ENCODE measurements at regions not wholly inside any gene's neighbourhood (a gene's known extent, or its start where the extent isn't known, plus 50 kb on each side); places are given as distances from the start of the nearest gene placed in this dataset.

DNA sequence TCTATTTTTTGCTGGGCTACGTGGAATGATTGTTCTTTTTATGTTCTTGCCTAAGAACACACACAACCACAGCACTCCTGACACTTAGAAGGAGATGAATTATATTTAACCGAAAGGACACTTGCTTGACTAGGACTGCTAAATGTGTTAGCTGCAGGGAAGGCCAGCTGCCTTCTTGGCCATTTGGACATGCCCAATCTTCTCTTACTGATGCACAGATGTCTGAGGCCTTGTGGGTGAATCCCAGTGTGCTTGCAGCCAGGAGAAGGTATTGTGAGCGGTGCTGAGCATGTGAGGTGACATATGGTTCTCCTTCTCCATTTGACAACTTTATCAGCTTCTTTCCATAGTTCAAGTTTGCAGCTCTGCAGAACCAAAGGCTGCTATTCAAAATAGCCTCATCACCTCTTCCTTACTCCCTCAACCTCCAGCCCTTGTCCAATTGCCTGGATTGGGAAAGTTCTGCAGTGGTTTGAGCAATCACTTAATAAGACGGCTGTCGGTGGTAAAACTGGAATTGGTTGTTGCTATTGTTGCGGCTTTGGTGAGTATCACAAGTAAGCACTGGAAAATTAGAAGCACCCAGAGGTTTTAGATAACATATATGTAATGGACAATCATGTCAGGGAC, 1113.3 kb downstream of the TSN start:
- no peak for DNase-seq (ENCODE audit: low read depth)

DNA sequence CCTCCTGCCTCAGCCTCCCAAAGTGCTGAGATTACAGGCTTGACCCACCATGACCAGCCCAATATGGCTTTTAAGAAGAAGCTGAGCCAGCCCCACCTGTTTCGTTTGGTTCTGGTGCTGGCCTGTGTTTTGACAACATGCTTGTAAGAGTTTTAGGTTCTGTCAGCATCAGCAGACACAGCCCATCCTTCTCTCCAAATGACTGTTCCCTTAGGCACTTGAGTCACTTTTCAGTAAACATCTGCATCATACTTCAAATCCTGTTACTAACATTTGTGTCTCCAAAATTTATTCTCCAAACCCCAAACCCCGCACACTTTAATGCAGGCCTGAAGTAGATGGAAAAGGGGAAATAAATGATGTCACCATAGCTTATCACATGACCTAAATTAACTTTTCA, 1118.5 kb downstream of the TSN start:
- DNase-seq (ENCODE audit: low read depth): no peak

DNA sequence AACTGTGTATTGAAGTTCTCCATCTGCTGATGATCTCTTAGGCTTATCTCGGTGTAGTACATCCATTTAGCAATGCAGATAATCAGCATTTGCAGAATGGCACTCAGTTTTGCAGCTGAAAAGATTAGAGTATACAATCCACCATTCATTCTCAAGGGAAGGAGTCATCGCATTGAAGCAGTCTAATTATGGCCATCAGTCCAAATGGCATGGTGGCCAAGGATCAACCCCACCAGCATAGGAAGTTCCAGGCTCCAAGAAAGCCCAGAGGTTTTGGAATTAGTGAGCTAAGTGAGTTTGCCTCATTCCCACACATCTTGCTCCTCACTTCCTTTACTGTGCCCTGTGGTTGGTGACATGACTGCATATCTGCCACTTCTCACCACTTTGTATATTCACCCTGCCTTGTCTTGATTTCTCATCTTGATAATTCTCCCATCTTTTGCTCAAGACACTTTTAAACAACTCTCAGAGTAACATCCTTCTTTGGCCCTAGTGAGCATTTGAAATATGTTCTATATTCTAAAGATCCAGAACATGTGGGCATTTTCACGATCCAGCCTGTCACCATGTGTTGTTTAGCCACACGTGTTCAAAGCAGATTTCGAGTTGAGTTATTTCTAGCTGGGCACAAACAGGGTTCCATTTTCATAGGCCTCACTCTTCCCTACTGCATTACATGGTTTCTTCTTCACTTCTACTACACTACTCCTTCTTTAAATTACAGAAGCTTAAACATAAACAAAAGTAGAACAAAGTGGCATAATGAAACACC, 1119.8 kb downstream of the TSN start:
- DNase-seq (ENCODE audit: low read depth): no peak

DNA sequence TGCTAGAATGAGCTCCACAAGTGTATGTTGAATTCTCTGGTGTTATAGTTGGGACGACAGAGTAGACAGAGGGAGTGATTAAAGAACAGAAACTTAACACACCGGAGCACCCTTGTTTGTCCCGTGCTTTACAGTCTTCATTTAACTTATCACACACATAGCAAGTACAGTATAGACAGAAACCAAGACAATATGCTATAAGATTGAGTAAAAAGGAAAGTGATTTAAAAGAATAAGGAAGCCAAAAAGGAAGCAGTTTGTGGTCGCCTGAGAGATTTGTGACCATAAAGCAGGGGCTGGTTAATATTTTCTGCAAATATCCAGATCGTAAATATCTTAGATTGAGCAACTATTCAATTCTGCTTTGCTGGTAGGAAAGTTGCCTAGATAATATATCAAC, 1128.4 kb downstream of the TSN start:
- DNase-seq (ENCODE audit: low read depth): no peak

DNA sequence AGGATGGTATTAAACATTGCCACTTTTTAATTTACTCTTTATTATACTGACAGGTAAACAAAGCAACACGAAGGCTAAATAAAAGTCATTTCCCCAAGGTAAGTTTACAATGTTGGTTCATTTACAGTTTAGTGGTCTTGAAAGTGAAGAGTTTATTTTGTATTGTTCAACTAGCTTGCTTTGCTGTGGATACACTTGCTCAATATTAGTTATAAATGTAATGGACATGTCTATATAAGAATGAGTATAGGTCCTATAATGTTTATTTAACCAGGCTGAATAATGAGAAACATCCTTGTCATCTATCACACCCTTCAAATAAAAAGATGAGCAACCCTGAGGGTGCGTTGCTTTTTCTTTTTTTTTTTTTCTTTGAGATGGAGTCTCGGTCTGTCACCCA, 1129.4 kb downstream of the TSN start:
- no peak for DNase-seq (ENCODE audit: low read depth)

DNA sequence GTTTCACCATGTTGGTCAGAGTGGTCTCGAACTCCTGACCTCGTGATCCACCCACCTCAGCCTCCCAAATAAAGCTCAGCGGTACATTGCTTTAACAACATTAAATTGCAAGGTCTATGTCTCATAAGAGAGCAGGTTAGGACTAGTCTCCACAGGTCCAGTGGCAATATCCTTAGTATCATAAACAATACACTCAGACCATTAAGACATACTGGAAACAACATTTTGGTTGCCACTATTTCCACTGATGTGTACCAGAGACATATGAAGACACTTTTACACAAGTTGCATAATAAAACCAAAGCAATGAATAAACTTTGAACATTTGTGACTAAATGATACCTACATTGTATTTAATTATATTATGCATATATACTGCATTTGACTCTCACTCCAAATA, 1130.0 kb downstream of the TSN start:
- no peak for DNase-seq (ENCODE audit: low read depth)

DNA sequence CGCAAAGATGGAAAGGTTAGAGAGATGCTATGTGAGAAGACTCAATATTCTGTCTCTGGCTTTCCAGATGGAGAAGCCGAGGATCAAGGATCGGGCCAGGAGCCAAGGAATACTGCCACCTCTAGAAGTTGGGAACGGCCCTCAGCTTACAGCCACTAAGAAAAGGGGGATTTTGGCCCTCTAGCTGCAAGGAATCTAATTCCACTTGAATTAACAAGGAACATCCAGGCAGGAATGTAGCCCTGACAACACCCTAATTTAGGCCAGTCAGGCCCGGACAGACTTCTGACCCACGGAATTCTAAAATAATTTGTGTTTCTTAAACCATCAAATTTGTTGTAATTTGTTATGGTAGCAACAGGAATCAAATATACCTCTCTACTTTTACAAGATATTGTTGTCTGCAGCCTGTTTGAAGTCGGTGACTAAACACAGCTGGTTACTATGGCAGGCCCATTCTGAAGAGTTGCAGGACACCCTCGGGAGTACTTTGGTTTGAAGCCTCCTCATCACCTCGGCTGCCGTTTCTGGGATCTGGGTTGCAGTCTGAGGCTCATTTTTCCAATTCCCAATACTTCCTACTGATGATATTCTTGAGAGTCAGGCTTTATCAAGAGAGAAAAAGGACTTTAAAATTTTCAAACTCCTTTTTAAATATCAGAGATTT, 1131.2 kb downstream of the TSN start:
- DNase-seq (ENCODE audit: low read depth): no peak

DNA sequence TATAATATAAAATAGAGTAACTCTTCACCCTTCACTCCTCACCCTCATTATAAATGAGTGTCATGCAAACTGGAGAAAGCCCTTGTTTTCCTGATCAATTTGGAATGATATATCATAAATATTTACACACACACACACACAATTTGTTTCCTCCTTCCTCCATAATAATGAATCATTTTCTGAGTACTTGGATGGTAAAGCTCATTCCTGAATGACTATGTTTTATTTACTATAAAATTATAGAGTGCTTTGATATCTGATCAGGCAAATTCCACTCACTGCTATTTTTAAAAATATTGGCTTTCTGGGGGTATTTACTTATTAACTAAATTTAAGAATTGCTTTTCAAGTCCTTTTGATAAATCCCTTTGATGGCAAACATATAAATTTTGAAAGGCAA, 1125.5 kb upstream of the CNTNAP5 start:
- no peak for DNase-seq (ENCODE audit: low read depth)

DNA sequence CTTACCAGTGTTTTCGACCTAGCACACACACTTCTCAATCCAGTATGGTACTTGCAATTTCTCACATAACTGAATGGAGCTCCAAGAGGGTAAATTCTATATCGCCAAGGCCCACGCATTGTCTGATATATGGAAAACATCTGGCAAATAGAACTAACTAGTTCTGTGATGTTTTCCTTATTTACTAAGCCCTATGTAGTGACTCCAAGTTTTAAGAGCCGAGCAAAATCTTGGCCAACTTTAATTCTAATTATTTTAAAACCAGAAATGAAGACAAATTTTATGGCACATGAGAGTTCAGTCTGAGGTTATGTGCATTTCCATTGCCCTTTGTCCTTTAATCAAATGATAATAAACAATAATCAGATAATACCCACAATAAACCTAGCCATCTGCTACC, 1119.7 kb upstream of the CNTNAP5 start:
- DNase-seq (ENCODE audit: low read depth): no peak

DNA sequence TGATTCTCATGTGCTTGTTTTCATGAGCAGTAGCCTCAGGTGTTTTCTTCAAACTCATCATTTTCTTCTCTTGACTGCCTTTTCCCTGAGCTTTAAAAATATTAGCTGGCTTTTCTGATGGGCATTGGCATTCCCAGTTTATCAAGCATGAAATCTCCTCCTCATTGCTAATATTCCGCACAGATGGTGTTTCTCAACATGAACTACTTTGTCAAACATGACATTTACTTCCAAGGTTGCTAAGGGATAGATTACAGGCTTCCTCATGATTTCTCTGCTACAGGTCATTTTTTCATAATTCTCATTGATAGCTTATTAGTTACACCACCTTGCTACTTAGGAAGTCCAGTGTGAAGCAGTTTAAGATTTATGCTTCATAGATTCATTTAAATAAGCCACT, 1116.9 kb upstream of the CNTNAP5 start:
- DNase-seq (ENCODE audit: low read depth): no peak

DNA sequence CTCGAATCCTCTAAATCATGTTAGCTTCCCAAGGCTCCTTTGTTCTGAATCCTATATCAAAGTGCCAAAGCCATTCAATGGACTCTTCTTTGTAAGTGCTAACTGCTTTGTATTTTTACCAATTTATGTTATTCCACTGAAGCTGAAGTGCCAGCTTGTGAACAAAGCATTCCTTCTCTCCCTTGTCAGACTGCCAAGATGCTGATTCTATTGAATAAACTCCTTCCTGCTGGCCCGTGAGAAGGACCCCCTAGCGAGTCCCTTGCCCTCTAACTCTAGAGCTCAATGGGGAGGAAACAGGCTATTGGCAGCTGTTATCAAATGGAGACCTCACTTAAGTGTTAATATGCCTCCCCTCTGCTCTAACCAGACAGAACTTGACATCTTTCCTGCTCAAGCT, 1097.9 kb upstream of the CNTNAP5 start:
- DNase-seq (ENCODE audit: low read depth): no peak

DNA sequence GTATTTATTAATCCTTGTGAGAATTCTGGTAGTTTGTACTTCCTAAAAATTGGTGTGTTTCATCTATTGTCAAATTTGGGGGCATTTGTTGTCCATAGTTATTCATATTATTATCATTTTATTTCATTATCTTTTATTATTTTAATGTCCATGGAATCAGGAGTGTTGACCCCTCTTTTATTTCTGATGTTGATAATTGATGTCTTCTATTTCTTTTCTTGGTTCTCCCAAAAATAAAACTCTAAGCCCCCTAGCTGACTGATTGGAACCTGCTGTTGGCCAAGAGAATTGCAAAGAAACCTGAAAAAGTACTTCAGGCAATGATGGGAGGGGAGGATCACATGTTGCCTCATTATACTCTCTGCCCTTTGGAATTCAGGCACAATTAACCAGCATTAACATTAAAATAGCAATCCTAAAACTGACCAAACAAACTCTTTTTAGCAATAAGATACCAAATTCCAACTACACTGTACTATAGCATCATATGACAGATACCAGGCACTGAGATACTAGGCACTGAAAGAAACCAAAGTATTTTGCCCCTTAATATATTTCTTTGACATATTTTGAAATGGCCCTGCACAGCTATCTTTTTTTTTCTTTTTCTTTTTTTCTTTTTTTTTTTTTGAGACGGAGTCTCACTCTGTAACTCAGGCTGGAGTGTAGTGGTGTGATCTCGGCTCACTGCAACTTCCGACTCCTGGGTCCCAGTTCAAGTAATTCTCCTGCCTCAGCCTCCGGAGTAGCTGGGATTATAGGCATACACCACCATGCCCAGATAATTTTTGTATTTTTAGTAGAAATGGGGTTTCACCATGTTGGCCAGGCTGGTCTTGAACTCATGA, 1097.2 kb upstream of the CNTNAP5 start:
- no peak for DNase-seq (ENCODE audit: low read depth)

DNA sequence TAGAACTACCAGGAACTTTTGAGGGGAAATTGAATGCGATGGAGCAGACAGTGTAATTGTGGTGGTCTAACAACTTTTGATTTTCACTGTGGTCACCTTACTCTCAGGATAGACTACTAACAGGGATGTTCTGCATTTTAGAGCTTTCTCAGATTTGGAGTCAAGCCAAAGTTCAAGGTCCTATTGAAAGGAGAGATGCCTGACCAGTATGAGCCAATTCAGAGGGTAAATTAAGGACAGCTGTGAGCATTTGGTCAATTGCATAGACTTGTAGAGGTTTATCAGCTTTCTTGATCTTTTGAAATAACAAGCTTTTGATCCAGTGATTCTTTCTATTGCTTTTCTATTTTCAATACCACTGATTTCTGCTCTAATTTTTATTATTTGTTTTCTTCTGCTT, 1095.7 kb upstream of the CNTNAP5 start:
- no peak for DNase-seq (ENCODE audit: low read depth)

DNA sequence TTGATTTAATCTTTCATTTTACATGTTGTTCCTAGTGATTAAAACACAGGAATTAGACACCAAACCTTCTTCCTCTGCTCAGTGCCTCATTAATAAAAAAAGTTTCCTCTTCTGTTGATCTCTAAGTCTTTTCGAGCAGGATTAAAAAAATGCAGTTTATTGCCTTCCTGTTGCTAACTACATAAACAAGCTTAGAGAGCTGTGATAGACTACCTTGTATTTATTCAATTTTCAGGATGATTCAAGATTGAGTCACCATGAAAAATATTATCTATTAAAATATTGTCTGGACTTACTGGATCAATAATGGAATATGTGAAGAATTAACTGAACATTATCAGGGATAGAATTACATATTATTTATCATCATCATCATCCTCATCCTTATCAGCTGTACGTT, 1089.6 kb upstream of the CNTNAP5 start:
- DNase-seq (ENCODE audit: low read depth): no peak

DNA sequence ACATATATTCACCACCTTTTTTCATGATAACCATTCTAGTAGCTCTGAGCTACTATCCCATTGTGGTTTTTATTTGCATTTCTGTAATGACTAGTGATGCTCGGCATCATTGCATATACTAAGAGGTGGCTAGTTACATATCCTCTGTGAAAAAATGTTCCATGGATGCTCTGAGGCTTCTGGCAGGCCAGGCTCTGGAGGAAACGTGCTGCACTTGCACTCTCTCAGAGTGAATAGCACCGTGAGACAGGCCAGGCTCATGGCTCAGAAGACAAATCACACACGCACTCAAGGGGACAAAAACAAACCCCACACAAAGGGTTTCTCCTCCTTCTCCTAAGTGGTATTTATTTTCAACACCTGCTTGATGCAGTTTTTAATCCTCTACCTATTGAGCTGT, 1085.3 kb upstream of the CNTNAP5 start:
- DNase-seq (ENCODE audit: low read depth): no peak

DNA sequence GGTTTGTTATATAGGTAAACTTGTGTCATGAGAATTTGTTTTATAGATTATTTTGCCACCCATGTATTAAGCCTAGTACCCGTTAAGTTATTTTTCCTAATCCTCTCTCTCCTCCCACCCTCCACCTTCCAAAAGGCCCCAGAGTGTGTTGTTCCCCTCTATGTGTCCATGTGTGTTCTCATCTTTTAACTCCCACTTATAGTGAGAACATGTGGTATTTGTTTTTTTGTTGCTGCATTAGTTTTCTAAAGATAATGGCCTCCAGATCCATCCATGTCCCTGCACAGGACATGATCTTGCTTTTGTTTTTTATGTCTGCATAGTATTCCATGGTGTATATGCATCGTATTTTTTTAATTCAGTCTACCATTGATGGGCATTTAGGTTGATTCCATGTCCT, 1075.6 kb upstream of the CNTNAP5 start:
- no peak for DNase-seq (ENCODE audit: low read depth)

DNA sequence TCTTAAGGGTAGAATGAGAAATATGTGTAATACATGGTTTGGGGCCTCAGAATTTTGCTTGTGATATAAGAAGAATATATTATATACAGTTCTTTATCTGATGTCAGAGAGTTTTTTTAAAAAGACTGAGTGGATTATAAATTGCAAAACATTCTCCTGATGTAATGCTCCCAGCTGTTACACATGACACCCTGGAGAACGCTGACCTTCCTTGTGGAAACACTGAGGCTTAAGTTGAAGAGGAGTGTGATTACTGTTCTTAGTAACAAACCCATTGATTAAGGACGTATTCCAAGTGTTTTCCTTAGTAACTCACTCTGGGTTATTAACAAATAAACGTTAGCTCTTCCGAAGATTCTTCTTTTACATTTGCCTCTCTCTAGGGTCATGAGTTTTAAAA, 1069.3 kb upstream of the CNTNAP5 start:
- DNase-seq (ENCODE audit: low read depth): no peak

DNA sequence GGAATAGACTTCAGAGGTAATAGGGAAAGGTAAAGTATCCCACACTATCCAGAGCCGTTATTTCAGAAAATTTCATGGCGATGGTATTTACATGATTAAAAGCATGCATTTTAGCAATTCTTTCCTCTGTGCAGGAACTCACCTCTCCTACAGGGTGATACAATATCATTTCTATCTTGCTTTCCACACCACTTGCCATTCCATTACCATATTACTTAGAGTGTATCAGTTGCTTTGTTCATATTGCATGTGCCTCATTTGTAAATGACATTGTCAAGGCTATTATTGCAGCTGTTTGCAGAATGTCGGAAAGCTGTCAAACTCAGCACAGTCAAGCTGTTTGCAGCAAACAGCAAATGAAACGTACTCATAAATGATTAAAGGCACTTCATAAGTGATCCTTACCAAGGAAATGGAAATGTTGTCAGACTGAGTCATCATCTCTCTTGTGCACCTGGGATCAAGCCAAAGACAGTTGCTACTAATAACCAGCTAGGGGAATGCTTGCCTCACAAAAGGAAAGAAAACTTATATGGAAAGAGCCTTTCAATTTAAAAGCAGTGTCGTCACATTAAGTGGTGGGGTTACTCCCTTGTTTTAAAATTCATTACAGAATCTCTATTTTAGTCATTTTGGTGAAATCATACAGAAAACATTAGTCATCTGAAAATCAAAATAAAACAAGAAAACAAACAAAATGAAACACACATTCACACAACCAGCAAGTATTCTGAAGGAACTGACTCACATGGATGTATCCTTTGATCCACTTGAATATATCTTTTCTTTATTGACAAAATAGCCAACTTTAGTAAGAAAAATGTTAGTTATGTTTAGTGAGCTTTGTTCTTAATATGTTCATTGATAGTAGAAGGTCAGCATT, 1064.1 kb upstream of the CNTNAP5 start:
- DNase-seq (ENCODE audit: low read depth): no peak

DNA sequence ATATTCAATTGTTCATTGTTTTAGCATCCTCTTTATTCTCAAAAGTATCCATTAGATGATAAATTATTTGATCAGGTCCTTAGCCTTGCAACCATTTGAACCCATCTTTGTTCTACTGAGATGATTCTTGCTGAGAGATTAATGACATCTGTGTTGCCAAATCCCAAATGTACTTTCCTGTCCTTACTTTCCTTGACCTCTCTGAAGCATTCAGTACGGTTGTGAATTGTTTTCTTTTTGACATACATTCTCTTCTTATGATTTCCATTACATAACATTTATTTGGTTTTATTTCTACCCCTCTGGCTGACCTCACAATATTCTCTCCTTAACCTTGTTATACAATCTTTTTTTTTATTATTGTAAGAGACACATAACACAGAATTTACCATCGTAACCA, 1058.6 kb upstream of the CNTNAP5 start:
- DNase-seq (ENCODE audit: low read depth): no peak

DNA sequence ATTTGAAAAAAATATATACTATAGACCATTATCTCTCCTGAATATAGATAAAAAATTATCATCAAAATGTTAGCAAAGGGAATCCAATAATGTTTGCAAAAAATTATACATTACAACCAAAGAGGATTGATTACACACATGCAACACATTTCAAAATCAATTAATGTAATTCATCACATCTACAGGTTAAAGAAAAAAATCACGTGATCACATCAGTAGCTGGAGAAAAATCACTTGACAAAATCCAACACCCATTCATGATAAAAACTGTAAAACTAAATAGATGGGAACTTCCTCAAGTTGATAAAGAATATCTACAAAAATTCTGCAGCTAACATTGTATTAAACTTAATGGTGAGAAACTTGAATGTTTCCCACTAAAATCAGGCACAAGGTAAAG, 1047.5 kb upstream of the CNTNAP5 start:
- DNase-seq (ENCODE audit: low read depth): no peak

DNA sequence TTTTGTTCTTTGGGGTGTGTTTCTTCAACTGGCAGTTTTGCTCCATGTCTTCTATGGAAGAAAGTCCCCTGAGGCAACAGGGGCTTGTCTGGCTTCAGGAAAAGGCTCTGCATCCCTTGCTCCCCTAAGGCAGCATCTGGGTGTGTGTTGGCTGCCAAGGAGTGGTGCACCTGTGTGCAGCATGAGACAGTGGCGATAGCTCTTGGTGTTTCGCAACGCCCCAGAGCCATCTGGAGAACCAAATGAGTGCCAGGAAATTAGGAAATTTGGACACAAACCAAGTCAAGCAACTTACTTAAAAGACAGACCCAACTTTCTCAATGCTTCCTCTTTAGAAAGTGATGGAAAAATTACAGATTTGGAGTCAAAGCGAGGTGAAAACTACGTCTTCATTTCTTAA, 1044.4 kb upstream of the CNTNAP5 start:
- no peak for DNase-seq (ENCODE audit: low read depth)

DNA sequence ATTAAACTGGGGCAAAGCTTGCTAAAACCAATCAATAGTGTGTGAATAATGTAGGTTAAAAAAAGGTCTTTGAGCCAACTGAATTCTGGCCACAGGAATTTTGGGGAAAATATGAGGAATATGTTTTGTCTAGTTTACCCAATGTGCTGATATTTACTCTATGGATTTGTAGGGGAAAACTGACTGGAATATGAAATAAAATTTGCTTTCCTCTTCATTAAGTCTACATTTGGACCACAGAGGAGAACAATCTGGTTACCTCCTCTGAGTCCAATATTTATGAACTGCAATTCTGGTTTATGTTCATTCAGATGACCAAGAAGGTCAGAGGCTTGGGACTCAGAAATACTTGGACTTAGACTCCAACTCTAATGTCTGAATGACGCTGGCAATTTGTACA, 1042.2 kb upstream of the CNTNAP5 start:
- DNase-seq (ENCODE audit: low read depth): no peak
